ENCODE measurements at regions not wholly inside any gene's neighbourhood (a gene's known extent, or its start where the extent isn't known, plus 50 kb on each side); places are given as distances from the start of the nearest gene placed in this dataset.

- H4K20me1 ChIP-seq (ENCODE audit: low read depth) = no peaks in the 10 kb centered on the region
- H3K9me3 ChIP-seq (ENCODE audit: low read depth) = no peaks in the 10 kb centered on the region
- H3K27me3 ChIP-seq = no peaks in the 10 kb centered on the region
- H2AFZ ChIP-seq (replicated peaks) = no peak overlapping the region
- H3K4me1 ChIP-seq = no peaks in the 10 kb centered on the region
- H3K9ac ChIP-seq = no peak overlapping the region
- H3K36me3 ChIP-seq = no peaks in the 10 kb centered on the region
- Mint-ChIP-seq H3K9me3 (peaks cover 10% of the 10 kb centered on the region), H3K4me1 (no peaks in the 10 kb centered on the region), H3K27me3 (ENCODE audit: insufficient read depth, low read depth) (no peaks in the 10 kb centered on the region), H3K4me3 (no peak overlapping the region), H3K27ac (no peak overlapping the region), H3K36me3 (no peaks in the 10 kb centered on the region)
- TF ChIP-seq EZH2phosphoT487 (IDR thresholded peaks at IDR 0.05) = no peak
- TF ChIP-seq, protein P1, sequence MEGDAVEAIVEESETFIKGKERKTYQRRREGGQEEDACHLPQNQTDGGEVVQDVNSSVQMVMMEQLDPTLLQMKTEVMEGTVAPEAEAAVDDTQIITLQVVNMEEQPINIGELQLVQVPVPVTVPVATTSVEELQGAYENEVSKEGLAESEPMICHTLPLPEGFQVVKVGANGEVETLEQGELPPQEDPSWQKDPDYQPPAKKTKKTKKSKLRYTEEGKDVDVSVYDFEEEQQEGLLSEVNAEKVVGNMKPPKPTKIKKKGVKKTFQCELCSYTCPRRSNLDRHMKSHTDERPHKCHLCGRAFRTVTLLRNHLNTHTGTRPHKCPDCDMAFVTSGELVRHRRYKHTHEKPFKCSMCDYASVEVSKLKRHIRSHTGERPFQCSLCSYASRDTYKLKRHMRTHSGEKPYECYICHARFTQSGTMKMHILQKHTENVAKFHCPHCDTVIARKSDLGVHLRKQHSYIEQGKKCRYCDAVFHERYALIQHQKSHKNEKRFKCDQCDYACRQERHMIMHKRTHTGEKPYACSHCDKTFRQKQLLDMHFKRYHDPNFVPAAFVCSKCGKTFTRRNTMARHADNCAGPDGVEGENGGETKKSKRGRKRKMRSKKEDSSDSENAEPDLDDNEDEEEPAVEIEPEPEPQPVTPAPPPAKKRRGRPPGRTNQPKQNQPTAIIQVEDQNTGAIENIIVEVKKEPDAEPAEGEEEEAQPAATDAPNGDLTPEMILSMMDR (IDR thresholded peaks at IDR 0.05) = no peak
- no peak for TF ChIP-seq EZH2 (IDR thresholded peaks at IDR 0.05)
- H3K4me3 ChIP-seq = no peak overlapping the region
- H3F3A ChIP-seq (ENCODE audit: low read depth) = no peaks in the 10 kb centered on the region
- H3K79me2 ChIP-seq (ENCODE audit: low read depth) = no peaks in the 10 kb centered on the region
- DNase-seq (ENCODE audit: low spot score) = no peak
- no peak overlapping the region for H3K27ac ChIP-seq
- H3K4me2 ChIP-seq = no peak overlapping the region
These were observed 557.3 kb downstream of the CD109 start for GRCh38 chr6:74253261-74253660.

DNA sequence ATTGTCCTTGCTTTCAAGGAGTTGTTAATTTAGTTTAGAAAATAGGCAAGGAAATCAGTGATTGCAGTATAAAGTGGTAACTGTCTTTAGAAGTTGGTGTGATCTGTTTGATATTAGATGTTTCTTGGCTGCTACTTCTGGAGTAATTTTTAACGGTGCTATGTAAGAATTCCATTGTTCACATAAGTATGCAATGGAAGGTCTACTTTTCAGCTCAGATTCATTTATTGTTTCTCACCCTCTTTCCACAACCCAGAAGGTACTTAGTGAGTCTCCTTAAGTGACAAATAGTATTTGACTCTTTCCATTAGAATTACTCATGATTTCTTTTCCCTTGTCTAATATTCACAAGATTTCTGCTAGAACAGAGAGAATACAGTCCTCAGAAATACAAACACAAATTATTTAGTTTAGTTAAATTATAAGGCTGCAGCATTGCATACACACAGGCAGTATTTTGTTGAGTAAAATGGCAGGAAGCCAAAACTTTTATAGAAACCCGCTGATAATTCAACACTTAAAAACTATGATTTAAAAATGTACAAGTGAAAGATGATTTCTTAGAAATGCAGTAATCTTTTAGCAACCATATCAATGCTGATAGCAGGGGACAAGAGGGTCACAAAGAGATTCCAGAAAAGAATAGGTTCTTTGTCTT is 554.3 kb downstream of the CD109 start:
- H3F3A ChIP-seq (ENCODE audit: low read depth) = no peaks in the 10 kb centered on the region
- TF ChIP-seq EZH2 (IDR thresholded peaks at IDR 0.05) = no peak
- no peak for TF ChIP-seq EZH2phosphoT487 (IDR thresholded peaks at IDR 0.05)
- TF ChIP-seq, protein P1 (IDR thresholded peaks at IDR 0.05) = no peak
- no peak overlapping the region for H3K27ac Mint-ChIP-seq
- no peaks in the 10 kb centered on the region for H3K27me3 ChIP-seq
- no peaks in the 10 kb centered on the region for H3K36me3 ChIP-seq
- H3K9me3 ChIP-seq (ENCODE audit: low read depth) = no peaks in the 10 kb centered on the region
- H3K4me2 ChIP-seq = no peak overlapping the region
- DNase-seq (ENCODE audit: low spot score) = no peak
- no peaks in the 10 kb centered on the region for H3K79me2 ChIP-seq (ENCODE audit: low read depth)
- H3K27ac ChIP-seq = no peak overlapping the region
- no peak overlapping the region for H3K9ac ChIP-seq
- peaks cover 8% of the 10 kb centered on the region for H3K9me3 Mint-ChIP-seq
- no peaks in the 10 kb centered on the region for H3K36me3 Mint-ChIP-seq
- H4K20me1 ChIP-seq (ENCODE audit: low read depth) = no peaks in the 10 kb centered on the region
- H2AFZ ChIP-seq (replicated peaks) = no peak overlapping the region
- no peak overlapping the region for H3K4me3 Mint-ChIP-seq
- no peak overlapping the region for H3K4me3 ChIP-seq
- H3K27me3 Mint-ChIP-seq (ENCODE audit: insufficient read depth, low read depth) = no peaks in the 10 kb centered on the region
- H3K4me1 Mint-ChIP-seq = no peaks in the 10 kb centered on the region
- no peaks in the 10 kb centered on the region for H3K4me1 ChIP-seq

- Histone ChIP-seq H3K4me2 (no peak overlapping the region), H3K4me3 (no peak overlapping the region), H3K27me3 (no peaks in the 10 kb centered on the region), H3F3A (ENCODE audit: low read depth) (no peaks in the 10 kb centered on the region), H3K9ac (no peak overlapping the region), H4K20me1 (ENCODE audit: low read depth) (no peaks in the 10 kb centered on the region), H3K36me3 (no peaks in the 10 kb centered on the region), H3K9me3 (ENCODE audit: low read depth) (no peaks in the 10 kb centered on the region), H3K27ac (no peak overlapping the region), H3K79me2 (ENCODE audit: low read depth) (no peaks in the 10 kb centered on the region), H3K4me1 (no peaks in the 10 kb centered on the region), H2AFZ (replicated peaks) (no peak overlapping the region)
- no peak overlapping the region for H3K4me3 Mint-ChIP-seq
- peaks cover 7% of the 10 kb centered on the region for H3K9me3 Mint-ChIP-seq
- H3K36me3 Mint-ChIP-seq = no peaks in the 10 kb centered on the region
- TF ChIP-seq, protein P1 (IDR thresholded peaks at IDR 0.05) = no peak
- TF ChIP-seq EZH2 (IDR thresholded peaks at IDR 0.05) = no peak
- TF ChIP-seq EZH2phosphoT487 (IDR thresholded peaks at IDR 0.05) = no peak
- no peaks in the 10 kb centered on the region for H3K4me1 Mint-ChIP-seq
- no peak overlapping the region for H3K27ac Mint-ChIP-seq
- no peaks in the 10 kb centered on the region for H3K27me3 Mint-ChIP-seq (ENCODE audit: insufficient read depth, low read depth)
- no peak for DNase-seq (ENCODE audit: low spot score)
These were observed 553.7 kb downstream of the CD109 start for GRCh38 chr6:74249658-74250057.
